Stomach (tissue), 8 donors: ENCODE measurements at regions not wholly inside any gene's neighbourhood (a gene's known extent, or its start where the extent isn't known, plus 50 kb on each side); places are given as distances from the start of the nearest gene placed in this dataset.

Experiments
- DNase-seq, 2 donors: peaks; one replicate each; pipeline versions ENCODE4 v3.0.0 to v3.0.0-alpha.2; 2013 to 2019
- H3K27ac ChIP-seq, 5 donors: fragments of 200-600 bp in 4 of 5; sonication (generic) in 4 of 5; one replicate each; pipeline ENCODE4 v1.5.1; 2013 to 2019; ENCODE audit warnings: mild to moderate bottlenecking in 1 of 5, moderate library complexity in 1 of 5
- H3K27me3 ChIP-seq, 3 donors: fragments of 200-600 bp; sonication (generic); one replicate each; pipeline ENCODE4 v1.5.1; 2017 to 2019; ENCODE audit warnings: mixed run types in 1 of 3
- H3K36me3 ChIP-seq, 4 donors: fragments of 200-600 bp; sonication (generic); 1 replicate in 3 of 4; 2 replicates in 1 of 4; pipeline ENCODE4 v1.5.1; 2016 to 2019
- H3K4me1 ChIP-seq, 4 donors: fragments of 200-600 bp; sonication (generic); one replicate each; pipeline ENCODE4 v1.5.1; 2016 to 2019
- H3K4me3 ChIP-seq, 4 donors: fragments of 200-600 bp; sonication (generic) in 3 of 4; one replicate each; pipeline ENCODE4 v1.5.1; 2016 to 2019; ENCODE audit warnings: mild to moderate bottlenecking in 1 of 4
- H3K9me3 ChIP-seq, 4 donors: fragments of 200-600 bp; sonication (generic); one replicate each; pipeline ENCODE4 v1.5.1; 2016 to 2019
- CTCF ChIP-seq, 7 experiments: fragments of 450-650 bp in 4 of 7; fragments of 200-600 bp in 3 of 7; sonication (generic) in 3 of 7; IDR thresholded peaks; one replicate each; pipeline ENCODE4 v1.5.1; 2016 to 2019; ENCODE audit warnings: antibody characterized with exemption in 7 of 7, control low read depth in 2 of 7, mild to moderate bottlenecking in 1 of 7
- EP300 ChIP-seq: sonication (generic); formaldehyde crosslinking; IDR thresholded peaks from one replicate; pipeline ENCODE4 v1.6.1; 2017; ENCODE audit warnings: antibody characterized with exemption
- POLR2A ChIP-seq, 4 donors: fragments of 450-650 bp; IDR thresholded peaks; one replicate each; pipeline ENCODE4 v1.6.1; 2016; ENCODE audit warnings: antibody characterized with exemption in 4 of 4, control low read depth in 2 of 4, mild to moderate bottlenecking in 1 of 4, moderate library complexity in 1 of 4
- POLR2AphosphoS5 ChIP-seq, 3 donors: sonication (generic); formaldehyde crosslinking; IDR thresholded peaks; one replicate each; pipeline ENCODE4 v1.6.1; 2016; ENCODE audit warnings: antibody characterized with exemption in 3 of 3
- WGBS, 5 donors: extraction: QIAGEN DNeasy Blood & Tissue Kit in 3 of 5; methylation state at CpG; one replicate each; pipeline versions ENCODE4 v1.1.5 to v1.1.7; 2013 to 2018; 5-methylcytosine and 5-hydroxymethylcytosine counted together
- intact Hi-C: fragments of 100-400 bp; cut with DNase I; formaldehyde crosslinking; loops from one replicate; pipeline ENCODE4 v1.15.1; 2023; ENCODE audit warnings: low total_unique reads
- donor health status: healthy with polysubstance abuse.
- donor health status: Bipolar disorder and iron deficiency.
- donor health status: healthy.

DNA sequence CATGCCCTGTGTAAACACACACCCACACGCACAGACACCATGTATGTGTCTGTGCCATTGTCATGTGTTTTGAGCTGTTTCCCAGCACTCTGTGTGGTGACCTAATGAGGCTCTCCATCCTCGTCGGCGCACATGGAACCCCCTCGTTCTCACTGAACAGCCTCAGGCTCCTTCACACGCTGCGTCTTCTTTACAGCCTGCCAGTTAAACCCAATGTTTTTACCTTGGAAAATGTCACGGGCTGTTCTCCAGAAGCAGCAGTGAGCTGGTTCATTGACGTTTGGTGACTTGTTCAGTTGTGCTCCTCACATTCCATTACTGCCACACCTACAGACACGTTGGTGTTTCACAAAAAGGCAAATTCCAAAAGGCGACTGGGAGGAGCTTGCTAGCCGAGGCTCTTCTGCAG lies 201.0 kb upstream of the FOXQ1 start:
- Histone ChIP-seq H3K9me3 (no peaks in the 10 kb centered on the region), H3K4me1 (peaks cover 0 to 13% (median 0%) of the 10 kb centered on the region in 4 donors), H3K4me3 (no peak overlapping the region), H3K36me3 (no peaks in the 10 kb centered on the region), H3K27me3 (no peaks in the 10 kb centered on the region), H3K27ac (peak overlapping the region in 1 of 5 donors; percentile 5)
- intact Hi-C loops = no loop called here
- 31 to 58% (median 52%) methylated on average over 12 of the region's 12 CpGs for WGBS, 5 donors
- DNase-seq = no peak
- TF ChIP-seq CTCF (IDR thresholded peaks at IDR 0.05) (no peak), EP300 (no peak), POLR2AphosphoS5 (IDR thresholded peaks at IDR 0.05) (no peak), POLR2A (IDR thresholded peaks at IDR 0.05) (no peak)

DNA sequence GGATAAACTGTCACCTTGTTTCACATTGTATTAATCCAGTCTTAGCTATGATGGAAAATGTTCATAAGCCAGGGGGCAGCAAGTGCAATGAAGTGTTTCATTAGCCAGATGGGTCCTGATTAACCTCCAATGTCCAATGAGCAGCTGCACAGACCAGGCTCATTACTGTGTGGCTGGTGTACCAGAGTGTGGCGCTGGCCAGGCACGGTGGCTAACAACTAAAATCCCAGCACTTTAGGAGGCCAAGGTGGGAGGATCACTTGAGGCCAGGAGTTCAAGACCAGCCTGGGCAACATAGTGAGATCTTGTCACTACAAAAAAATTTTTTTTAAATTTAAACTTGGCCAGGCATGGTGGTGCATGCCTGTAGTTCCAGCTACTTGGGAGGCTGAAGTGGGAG lies 201.7 kb upstream of the FOXQ1 start:
- TF ChIP-seq POLR2A (IDR thresholded peaks at IDR 0.05) (no peak), POLR2AphosphoS5 (IDR thresholded peaks at IDR 0.05) (no peak), CTCF (IDR thresholded peaks at IDR 0.05) (no peak), EP300 (no peak)
- no peak for DNase-seq
- 81 to 100% (median 92%) methylated on average over 2 of the region's 2 CpGs for WGBS, 5 donors
- Histone ChIP-seq H3K27ac (no peak overlapping the region), H3K27me3 (no peaks in the 10 kb centered on the region), H3K4me3 (no peak overlapping the region), H3K36me3 (no peaks in the 10 kb centered on the region), H3K4me1 (peaks cover 0 to 18% (median 0%) of the 10 kb centered on the region in 4 donors), H3K9me3 (no peaks in the 10 kb centered on the region)
- intact Hi-C loops = no loop called here

DNA sequence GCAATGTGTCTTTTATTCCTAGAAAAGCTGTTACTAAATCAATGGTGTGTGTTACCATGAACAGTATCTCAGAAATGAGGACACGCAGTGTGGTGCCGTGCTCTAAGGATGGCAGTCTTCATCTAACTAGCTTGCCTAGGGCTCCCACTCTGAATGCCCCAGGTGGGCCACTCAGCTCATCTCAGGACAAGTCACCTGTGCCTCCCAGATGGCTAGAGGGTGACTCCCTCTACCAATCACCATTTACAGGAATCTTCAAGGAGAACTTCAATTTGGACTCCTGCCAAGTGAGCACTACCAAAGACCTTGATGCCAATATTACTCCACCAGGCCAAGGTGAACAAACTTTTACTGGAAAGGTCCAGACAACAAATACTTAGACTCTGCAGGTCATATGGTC lies 202.8 kb upstream of the FOXQ1 start:
- Histone ChIP-seq H3K27ac (no peak overlapping the region), H3K4me1 (peaks cover 0 to 18% (median 0%) of the 10 kb centered on the region in 4 donors), H3K4me3 (no peak overlapping the region), H3K9me3 (no peaks in the 10 kb centered on the region), H3K36me3 (no peaks in the 10 kb centered on the region), H3K27me3 (no peaks in the 10 kb centered on the region)
- 72 to 100% (median 96%) methylated on average over 2 of the region's 2 CpGs for WGBS, 5 donors
- intact Hi-C loops = loop anchor here (10.0 kb wide), 1 partner anchor 126 kb away; no protein-coding TSS in a partner anchor
- no peak for DNase-seq
- TF ChIP-seq CTCF (IDR thresholded peaks at IDR 0.05) (no peak), POLR2AphosphoS5 (IDR thresholded peaks at IDR 0.05) (no peak), EP300 (no peak), POLR2A (IDR thresholded peaks at IDR 0.05) (no peak)

- no peak for TF ChIP-seq EP300
- TF ChIP-seq CTCF (IDR thresholded peaks at IDR 0.05) = no peak
- TF ChIP-seq POLR2AphosphoS5 (IDR thresholded peaks at IDR 0.05) = no peak
- TF ChIP-seq POLR2A (IDR thresholded peaks at IDR 0.05) = no peak
- no peak overlapping the region for H3K27ac ChIP-seq
- peaks cover 0 to 18% (median 0%) of the 10 kb centered on the region in 4 donors for H3K4me1 ChIP-seq
- no peak for DNase-seq
- no peaks in the 10 kb centered on the region for H3K36me3 ChIP-seq
- no peaks in the 10 kb centered on the region for H3K27me3 ChIP-seq
- WGBS, 5 donors = 89 to 96% (median 95%) methylated on average over 8 of the region's 8 CpGs
- H3K4me3 ChIP-seq = no peak overlapping the region
- no peaks in the 10 kb centered on the region for H3K9me3 ChIP-seq
- intact Hi-C loops = loop anchor here (10.0 kb wide), 1 partner anchor 127 kb away; no protein-coding TSS in a partner anchor
Measured at GRCh38 chr6:1108198-1108597, 203.7 kb upstream of the FOXQ1 start.
